ENCODE measurements at regions not wholly inside any gene's neighbourhood (a gene's known extent, or its start where the extent isn't known, plus 50 kb on each side); places are given as distances from the start of the nearest gene placed in this dataset.
A peak's percentile ranks its signal among the peaks of the same experiment; 100 is the strongest.

DNA sequence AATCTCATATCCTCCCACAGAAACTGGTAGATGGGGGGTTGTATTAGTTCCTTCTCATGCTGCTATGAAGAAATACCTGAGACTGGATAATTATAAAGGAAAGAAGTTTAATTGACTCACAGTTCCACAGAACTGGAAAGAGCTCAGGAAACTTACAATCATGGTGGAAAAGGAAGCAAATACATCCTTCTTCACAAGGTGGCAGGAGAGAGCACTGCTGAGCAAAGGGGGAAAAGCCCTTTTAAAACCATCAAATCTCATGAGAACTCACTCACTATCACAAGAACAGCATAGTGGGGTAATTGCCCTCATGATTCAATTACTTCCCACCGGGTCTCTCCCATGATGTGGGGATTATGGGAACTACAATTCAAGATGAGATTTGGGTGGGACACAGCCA, 250.5 kb upstream of the GPRIN3 start:
- TF ChIP-seq, protein P1, sequence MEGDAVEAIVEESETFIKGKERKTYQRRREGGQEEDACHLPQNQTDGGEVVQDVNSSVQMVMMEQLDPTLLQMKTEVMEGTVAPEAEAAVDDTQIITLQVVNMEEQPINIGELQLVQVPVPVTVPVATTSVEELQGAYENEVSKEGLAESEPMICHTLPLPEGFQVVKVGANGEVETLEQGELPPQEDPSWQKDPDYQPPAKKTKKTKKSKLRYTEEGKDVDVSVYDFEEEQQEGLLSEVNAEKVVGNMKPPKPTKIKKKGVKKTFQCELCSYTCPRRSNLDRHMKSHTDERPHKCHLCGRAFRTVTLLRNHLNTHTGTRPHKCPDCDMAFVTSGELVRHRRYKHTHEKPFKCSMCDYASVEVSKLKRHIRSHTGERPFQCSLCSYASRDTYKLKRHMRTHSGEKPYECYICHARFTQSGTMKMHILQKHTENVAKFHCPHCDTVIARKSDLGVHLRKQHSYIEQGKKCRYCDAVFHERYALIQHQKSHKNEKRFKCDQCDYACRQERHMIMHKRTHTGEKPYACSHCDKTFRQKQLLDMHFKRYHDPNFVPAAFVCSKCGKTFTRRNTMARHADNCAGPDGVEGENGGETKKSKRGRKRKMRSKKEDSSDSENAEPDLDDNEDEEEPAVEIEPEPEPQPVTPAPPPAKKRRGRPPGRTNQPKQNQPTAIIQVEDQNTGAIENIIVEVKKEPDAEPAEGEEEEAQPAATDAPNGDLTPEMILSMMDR (IDR thresholded peaks at IDR 0.05; ENCODE audit: low read depth, low read length) = peak; percentile 52
- no peak for TF ChIP-seq EZH2phosphoT487 (IDR thresholded peaks at IDR 0.05; ENCODE audit: low read depth)
